ENCODE measurements at regions not wholly inside any gene's neighbourhood (a gene's known extent, or its start where the extent isn't known, plus 50 kb on each side); places are given as distances from the start of the nearest gene placed in this dataset.

- H3K4me1 ChIP-seq: no peaks in the 10 kb centered on the region
- H3K36me3 ChIP-seq: no peaks in the 10 kb centered on the region
- no peak overlapping the region for H3K4me3 ChIP-seq (replicated peaks in 1 of 3)
- no peak for DNase-seq
- WGBS, 2 donors: 7 to 9% methylated on average over 6 to 7 of the region's 7 CpGs
- intact Hi-C loops (cut with DNase I): no loop called here
- no peak for TF ChIP-seq POLR2A (IDR thresholded peaks at IDR 0.05)
- no peak for TF ChIP-seq CTCF (IDR thresholded peaks at IDR 0.05)
- no peaks in the 10 kb centered on the region for H3K9me3 ChIP-seq
- H3K27ac ChIP-seq: no peak overlapping the region
- no peaks in the 10 kb centered on the region for H3K27me3 ChIP-seq
Measured at GRCh38 chr10:131480861-131481260, 169.3 kb upstream of the TCERG1L start.

GRCh38 chr10:131485732-131486131 lies 174.2 kb upstream of the TCERG1L start:
- no peak for TF ChIP-seq CTCF (IDR thresholded peaks at IDR 0.05)
- TF ChIP-seq POLR2A (IDR thresholded peaks at IDR 0.05): no peak
- Histone ChIP-seq H3K27me3 (no peaks in the 10 kb centered on the region), H3K36me3 (no peaks in the 10 kb centered on the region), H3K4me1 (no peaks in the 10 kb centered on the region), H3K9me3 (no peaks in the 10 kb centered on the region), H3K4me3 (replicated peaks in 1 of 3) (no peak overlapping the region), H3K27ac (no peak overlapping the region)
- 63 to 70% methylated on average over 2 of the region's 2 CpGs for WGBS, 2 donors
- DNase-seq: no peak
- intact Hi-C loops (cut with DNase I): no loop called here

- intact Hi-C loops (cut with DNase I): no loop called here
- Histone ChIP-seq H3K27me3 (no peaks in the 10 kb centered on the region), H3K9me3 (no peaks in the 10 kb centered on the region), H3K36me3 (no peaks in the 10 kb centered on the region), H3K27ac (no peak overlapping the region), H3K4me1 (no peaks in the 10 kb centered on the region), H3K4me3 (replicated peaks in 1 of 3) (no peak overlapping the region)
- 80 to 84% methylated on average over 5 of the region's 5 CpGs for WGBS, 2 donors
- DNase-seq: no peak
- TF ChIP-seq CTCF (IDR thresholded peaks at IDR 0.05) (no peak), POLR2A (IDR thresholded peaks at IDR 0.05) (no peak)
Measured at GRCh38 chr10:131487822-131488221, 176.3 kb upstream of the TCERG1L start.

GRCh38 chr10:131490991-131491594 lies 179.6 kb upstream of the TCERG1L start:
- TF ChIP-seq POLR2A (IDR thresholded peaks at IDR 0.05) (no peak), CTCF (IDR thresholded peaks at IDR 0.05) (no peak)
- Histone ChIP-seq H3K4me1 (no peaks in the 10 kb centered on the region), H3K27me3 (no peaks in the 10 kb centered on the region), H3K36me3 (no peaks in the 10 kb centered on the region), H3K4me3 (replicated peaks in 1 of 3) (no peak overlapping the region), H3K9me3 (no peaks in the 10 kb centered on the region), H3K27ac (no peak overlapping the region)
- no peak for DNase-seq
- 59% methylated on average over 9 of the region's 9 CpGs for WGBS, 2 donors
- intact Hi-C loops (cut with DNase I): no loop called here

- Histone ChIP-seq H3K27me3 (no peaks in the 10 kb centered on the region), H3K36me3 (no peaks in the 10 kb centered on the region), H3K9me3 (no peaks in the 10 kb centered on the region), H3K4me1 (no peaks in the 10 kb centered on the region), H3K4me3 (replicated peaks in 1 of 3) (no peak overlapping the region), H3K27ac (no peak overlapping the region)
- no peak for TF ChIP-seq CTCF (IDR thresholded peaks at IDR 0.05)
- no peak for TF ChIP-seq POLR2A (IDR thresholded peaks at IDR 0.05)
- DNase-seq: no peak
- intact Hi-C loops (cut with DNase I): no loop called here
- 73 to 74% methylated on average over 9 of the region's 9 CpGs for WGBS, 2 donors
Measured at GRCh38 chr10:131492211-131492857, 180.8 kb upstream of the TCERG1L start.

All from thyroid gland (tissue), 4 donors.